Activated CD4-positive, alpha-beta memory T cell treated with anti-CD3 and anti-CD28 coated beads for 36 hours (primary cell): ENCODE measurements at regions not wholly inside any gene's neighbourhood (a gene's known extent, or its start where the extent isn't known, plus 50 kb on each side); places are given as distances from the start of the nearest gene placed in this dataset.
"Not testable (repeated sequence)": the region's sequence is repeated elsewhere in the genome, so short reads cannot be mapped to it uniquely, and the experiment has no call there.

ENCODE experiments used
- CTCF ChIA-PET: fragments of 350-600 bp; sonication (Branson Sonifier 250); formaldehyde crosslinking; loops from one replicate; lab custom pipeline; 2021; ENCODE audit warnings: antibody characterized with exemption, inconsistent platforms; lab: Charles Lee
- POLR2A ChIA-PET: fragments of 350-600 bp; sonication (Branson Sonifier 250); formaldehyde crosslinking; loops from one replicate; lab custom pipeline; 2021; ENCODE audit warnings: antibody characterized with exemption; lab: Charles Lee
- DNase-seq: peaks from one replicate; pipeline ENCODE4 v3.0.0-alpha.2; 2020
- H3K27ac Mint-ChIP-seq: one replicate; pipeline ENCODE4 v1.8.0; 2021; ENCODE audit warnings: mixed read lengths
- H3K27me3 Mint-ChIP-seq: one replicate; pipeline ENCODE4 v1.8.0; 2021; ENCODE audit warnings: mixed read lengths
- H3K36me3 Mint-ChIP-seq: one replicate; pipeline ENCODE4 v1.8.0; 2021; ENCODE audit warnings: mixed read lengths
- H3K4me1 Mint-ChIP-seq: one replicate; pipeline ENCODE4 v1.8.0; 2021; ENCODE audit warnings: low read depth, mixed read lengths
- H3K4me3 Mint-ChIP-seq: one replicate; pipeline ENCODE4 v1.8.0; 2021; ENCODE audit warnings: mild to moderate bottlenecking, mixed read lengths
- H3K9me3 Mint-ChIP-seq: one replicate; pipeline ENCODE4 v1.8.0; 2021; ENCODE audit warnings: mixed read lengths
- intact Hi-C: fragments of 100-400 bp; cut with micrococcal nuclease; formaldehyde crosslinking; loops from one replicate; pipeline ENCODE4 v1.15.1; 2023

- H3K9me3 Mint-ChIP-seq = no peaks in the 10 kb centered on the region
- intact Hi-C loops = no loop called here
- no peaks in the 10 kb centered on the region for H3K36me3 Mint-ChIP-seq
- ChIA-PET CTCF (no interaction called here), POLR2A (no interaction called here)
- no peak for DNase-seq
- H3K4me1 Mint-ChIP-seq = no peaks in the 10 kb centered on the region
- no peak overlapping the region for H3K4me3 Mint-ChIP-seq
- H3K27ac Mint-ChIP-seq = no peak overlapping the region
- H3K27me3 Mint-ChIP-seq = peaks cover 4% of the 10 kb centered on the region
Measured at GRCh38 chr3:17836092-17836491, 93.7 kb upstream of the TBC1D5 start.

- CTCF ChIA-PET = no interaction called here
Measured at GRCh38 chr3:17833786-17834559, 91.5 kb upstream of the TBC1D5 start.

GRCh38 chr3:17832016-17832415 lies 89.6 kb upstream of the TBC1D5 start:
- H3K9me3 Mint-ChIP-seq = no peaks in the 10 kb centered on the region

More at GRCh38 chr3:17833786-17834559, 91.5 kb upstream of the TBC1D5 start:
- intact Hi-C loops = no loop called here
- Mint-ChIP-seq H3K4me1 (no peaks in the 10 kb centered on the region), H3K9me3 (no peaks in the 10 kb centered on the region), H3K27me3 (peaks cover 4% of the 10 kb centered on the region), H3K27ac (no peak overlapping the region), H3K36me3 (no peaks in the 10 kb centered on the region), H3K4me3 (no peak overlapping the region)
- POLR2A ChIA-PET = no interaction called here
- no peak for DNase-seq

GRCh38 chr3:17831366-17831765 lies 88.9 kb upstream of the TBC1D5 start:
- Mint-ChIP-seq H3K4me1 (no peaks in the 10 kb centered on the region), H3K27me3 (no peaks in the 10 kb centered on the region), H3K36me3 (no peaks in the 10 kb centered on the region), H3K27ac (no peak overlapping the region), H3K9me3 (no peaks in the 10 kb centered on the region), H3K4me3 (no peak overlapping the region)
- intact Hi-C loops = no loop called here
- ChIA-PET CTCF (interaction anchor here (0.6 to 2.9 kb wide), 2 partner anchors 10 to 39 kb away, joined by 3 to 15 read pairs; no protein-coding TSS in a partner anchor), POLR2A (no interaction called here)
- DNase-seq = no peak

More at GRCh38 chr3:17832016-17832415, 89.6 kb upstream of the TBC1D5 start:
- H3K4me3 Mint-ChIP-seq = no peak overlapping the region
- intact Hi-C loops = no loop called here
- H3K27ac Mint-ChIP-seq = no peak overlapping the region
- no peaks in the 10 kb centered on the region for H3K36me3 Mint-ChIP-seq
- CTCF ChIA-PET = interaction anchor here (0.5 to 2.9 kb wide), 4 partner anchors 9 to 117 kb away, joined by 3 to 15 read pairs (median 4); no protein-coding TSS in a partner anchor
- no peaks in the 10 kb centered on the region for H3K4me1 Mint-ChIP-seq
- DNase-seq = no peak
- no peaks in the 10 kb centered on the region for H3K27me3 Mint-ChIP-seq
- POLR2A ChIA-PET = no interaction called here

- Mint-ChIP-seq H3K9me3 (no peaks in the 10 kb centered on the region), H3K4me1 (no peaks in the 10 kb centered on the region), H3K36me3 (no peaks in the 10 kb centered on the region), H3K27ac (no peak overlapping the region), H3K27me3 (no peaks in the 10 kb centered on the region), H3K4me3 (no peak overlapping the region)
- ChIA-PET POLR2A (no interaction called here), CTCF (interaction anchor here (2.9 kb wide), 1 partner anchor 10 kb away, joined by 15 read pairs; no protein-coding TSS in a partner anchor)
- no peak for DNase-seq
- intact Hi-C loops = no loop called here
Measured at GRCh38 chr3:17830788-17831187, 88.4 kb upstream of the TBC1D5 start.

- CTCF ChIA-PET = interaction anchor here (3.7 kb wide), 1 partner anchor 13 kb away, joined by 20 read pairs; no protein-coding TSS in a partner anchor
- intact Hi-C loops = no loop called here
- H3K27me3 Mint-ChIP-seq = peaks cover 5% of the 10 kb centered on the region
- H3K36me3 Mint-ChIP-seq = no peaks in the 10 kb centered on the region
- H3K4me3 Mint-ChIP-seq = no peak overlapping the region
- no peak for DNase-seq
- H3K9me3 Mint-ChIP-seq = no peaks in the 10 kb centered on the region
- POLR2A ChIA-PET = no interaction called here
- no peak overlapping the region for H3K27ac Mint-ChIP-seq
- no peaks in the 10 kb centered on the region for H3K4me1 Mint-ChIP-seq
Measured at GRCh38 chr3:17828388-17828787, 86.0 kb upstream of the TBC1D5 start.

- Mint-ChIP-seq H3K27me3 (peaks cover 5% of the 10 kb centered on the region), H3K4me1 (no peaks in the 10 kb centered on the region), H3K4me3 (no peak overlapping the region), H3K27ac (no peak overlapping the region), H3K9me3 (no peaks in the 10 kb centered on the region), H3K36me3 (no peaks in the 10 kb centered on the region)
- intact Hi-C loops = no loop called here
- DNase-seq = no peak
- POLR2A ChIA-PET = no interaction called here
- CTCF ChIA-PET = interaction anchor here (3.7 kb wide), 1 partner anchor 16 kb away, joined by 20 read pairs; no protein-coding TSS in a partner anchor
Measured at GRCh38 chr3:17825298-17825697, 82.9 kb upstream of the TBC1D5 start.

GRCh38 chr3:17823816-17824215 lies 81.4 kb upstream of the TBC1D5 start:
- ChIA-PET POLR2A (no interaction called here), CTCF (interaction anchor here (1.5 kb wide), 1 partner anchor 17 kb away, joined by 5 read pairs; no protein-coding TSS in a partner anchor)
- H3K27me3 Mint-ChIP-seq = peaks cover 5% of the 10 kb centered on the region
- intact Hi-C loops = no loop called here
- H3K27ac Mint-ChIP-seq = no peak overlapping the region
- H3K4me3 Mint-ChIP-seq = no peak overlapping the region
- H3K9me3 Mint-ChIP-seq = no peaks in the 10 kb centered on the region
- no peak for DNase-seq
- H3K36me3 Mint-ChIP-seq = no peaks in the 10 kb centered on the region
- no peaks in the 10 kb centered on the region for H3K4me1 Mint-ChIP-seq

- CTCF ChIA-PET = interaction anchor here (1.5 kb wide), 1 partner anchor 18 kb away, joined by 5 read pairs; no protein-coding TSS in a partner anchor
- intact Hi-C loops = no loop called here
Measured at GRCh38 chr3:17823036-17823435, 80.6 kb upstream of the TBC1D5 start.

GRCh38 chr3:17820704-17821103 lies 78.3 kb upstream of the TBC1D5 start:
- Mint-ChIP-seq H3K27me3 (peaks cover 5% of the 10 kb centered on the region), H3K9me3 (no peaks in the 10 kb centered on the region), H3K4me3 (no peak overlapping the region), H3K4me1 (no peaks in the 10 kb centered on the region), H3K36me3 (no peaks in the 10 kb centered on the region), H3K27ac (no peak overlapping the region)
- ChIA-PET CTCF (no interaction called here), POLR2A (no interaction called here)
- DNase-seq = no peak
- intact Hi-C loops = no loop called here

More at GRCh38 chr3:17823036-17823435, 80.6 kb upstream of the TBC1D5 start:
- no peaks in the 10 kb centered on the region for H3K36me3 Mint-ChIP-seq
- H3K27ac Mint-ChIP-seq = no peak overlapping the region
- no peaks in the 10 kb centered on the region for H3K9me3 Mint-ChIP-seq
- no peak for DNase-seq
- H3K4me1 Mint-ChIP-seq = no peaks in the 10 kb centered on the region
- H3K4me3 Mint-ChIP-seq = no peak overlapping the region
- H3K27me3 Mint-ChIP-seq = peaks cover 5% of the 10 kb centered on the region
- POLR2A ChIA-PET = no interaction called here

GRCh38 chr3:17820275-17820674 lies 77.8 kb upstream of the TBC1D5 start:
- no peak overlapping the region for H3K27ac Mint-ChIP-seq
- no peak overlapping the region for H3K4me3 Mint-ChIP-seq

GRCh38 chr3:17817973-17818372 lies 75.5 kb upstream of the TBC1D5 start:
- H3K27ac Mint-ChIP-seq, H3K27me3 Mint-ChIP-seq, H3K4me3 Mint-ChIP-seq, POLR2A ChIA-PET, H3K36me3 Mint-ChIP-seq, H3K9me3 Mint-ChIP-seq, H3K4me1 Mint-ChIP-seq, intact Hi-C loops, DNase-seq: not testable (repeated sequence)
- CTCF ChIA-PET = interaction anchor here (1.0 kb wide), 1 partner anchor 23 kb away, joined by 4 read pairs; no protein-coding TSS in a partner anchor

More at GRCh38 chr3:17820275-17820674, 77.8 kb upstream of the TBC1D5 start:
- Mint-ChIP-seq H3K9me3 (no peaks in the 10 kb centered on the region), H3K4me1 (no peaks in the 10 kb centered on the region), H3K36me3 (no peaks in the 10 kb centered on the region), H3K27me3 (peaks cover 1% of the 10 kb centered on the region)
- no peak for DNase-seq
- intact Hi-C loops = no loop called here
- ChIA-PET CTCF (no interaction called here), POLR2A (no interaction called here)
